SK-N-SH treated with all-trans-retinoic acid at 6 μM for 48 hours (cell line): ENCODE measurements at regions not wholly inside any gene's neighbourhood (a gene's known extent, or its start where the extent isn't known, plus 50 kb on each side); places are given as distances from the start of the nearest gene placed in this dataset.

Source experiments
- ATAC-seq: fragments of 200-7000 bp; cut with Tn5 transposase; 3 replicates; pipeline ENCODE4 v1.9.1; 2020; ENCODE audit warnings: mild to moderate bottlenecking, moderate library complexity
- ARNTL ChIP-seq: fragments of 450-650 bp; formaldehyde crosslinking; IDR thresholded peaks from 2 replicates; pipeline ENCODE4 v1.5.0; 2020; ENCODE audit warnings: low read depth, mild to moderate bottlenecking, moderate library complexity, borderline replicate concordance
- CREB5 ChIP-seq: fragments of 250-450 bp; sonication (Bioruptor Pico); IDR thresholded peaks from 2 replicates; pipeline ENCODE4 v1.5.1; 2020; ENCODE audit warnings: low read depth, mild to moderate bottlenecking, moderate library complexity
- CSDC2 ChIP-seq: fragments of 250-450 bp; sonication (Bioruptor Pico); IDR thresholded peaks from 2 replicates; pipeline ENCODE4 v1.5.0; 2020; ENCODE audit warnings: mild to moderate bottlenecking, moderate library complexity
- ESRRG ChIP-seq: fragments of 250-450 bp; sonication (Bioruptor Pico); IDR thresholded peaks from 2 replicates; pipeline ENCODE4 v1.6.1; 2021; ENCODE audit warnings: mild to moderate bottlenecking
- GLIS3 ChIP-seq: fragments of 250-450 bp; sonication (Bioruptor Pico); IDR thresholded peaks from 2 replicates; pipeline ENCODE4 v1.5.0; 2020; ENCODE audit warnings: mild to moderate bottlenecking, moderate library complexity
- ISL1 ChIP-seq: fragments of 250-450 bp; sonication (Bioruptor Pico); IDR thresholded peaks from 2 replicates; pipeline ENCODE4 v2.1.2; 2022; ENCODE audit warnings: mild to moderate bottlenecking, moderate library complexity
- OSR1 ChIP-seq: fragments of 250-450 bp; sonication (Bioruptor Pico); IDR thresholded peaks from 2 replicates; pipeline ENCODE4 v1.8.0; 2022; ENCODE audit warnings: moderate library complexity, mild to moderate bottlenecking, inconsistent platforms
- PATZ1 ChIP-seq: fragments of 250-450 bp; sonication (Bioruptor Pico); IDR thresholded peaks from 2 replicates; pipeline ENCODE4 v1.8.0; 2020; ENCODE audit warnings: mild to moderate bottlenecking, moderate library complexity, borderline replicate concordance
- POU6F1 ChIP-seq: fragments of 250-450 bp; sonication (Bioruptor Pico); IDR thresholded peaks from 2 replicates; pipeline ENCODE4 v1.8.0; 2021; ENCODE audit warnings: low read depth, mild to moderate bottlenecking, moderate library complexity, borderline replicate concordance
- PPARA ChIP-seq: fragments of 250-450 bp; sonication (Bioruptor Pico); IDR thresholded peaks from 2 replicates; pipeline ENCODE4 v1.5.0; 2020; ENCODE audit warnings: mild to moderate bottlenecking, borderline replicate concordance
- RARB ChIP-seq: fragments of 250-450 bp; sonication (Bioruptor Pico); IDR thresholded peaks from 2 replicates; pipeline ENCODE4 v1.8.0; 2021; ENCODE audit warnings: mild to moderate bottlenecking, moderate library complexity
- SNAI2 ChIP-seq: fragments of 250-450 bp; sonication (Bioruptor Pico); IDR thresholded peaks from 2 replicates; pipeline ENCODE4 v1.5.0; 2020; ENCODE audit warnings: mild to moderate bottlenecking, moderate library complexity
- TCF4 ChIP-seq: fragments of 250-450 bp; sonication (Bioruptor Pico); IDR thresholded peaks from 2 replicates; pipeline ENCODE4 v1.8.0; 2021; ENCODE audit warnings: mild to moderate bottlenecking, moderate library complexity, borderline replicate concordance
- TOX ChIP-seq: fragments of 250-450 bp; sonication (Bioruptor Pico); IDR thresholded peaks from 2 replicates; pipeline ENCODE4 v1.8.0; 2021; ENCODE audit warnings: mild to moderate bottlenecking, moderate library complexity, borderline replicate concordance
- TSHZ2 ChIP-seq: fragments of 250-450 bp; sonication (Bioruptor Pico); IDR thresholded peaks from 2 replicates; pipeline ENCODE4 v1.5.0; 2020; ENCODE audit warnings: mild to moderate bottlenecking, moderate library complexity
- ZC3H10 ChIP-seq: fragments of 250-450 bp; sonication (Bioruptor Pico); IDR thresholded peaks from 2 replicates; pipeline ENCODE4 v1.5.1; 2021; ENCODE audit warnings: mild to moderate bottlenecking, moderate library complexity
- ZFP3 ChIP-seq: fragments of 250-450 bp; sonication (Bioruptor Pico); IDR thresholded peaks from 2 replicates; pipeline ENCODE4 v1.5.0; 2020; ENCODE audit warnings: mild to moderate bottlenecking, moderate library complexity
- ZFP30 ChIP-seq: fragments of 450-650 bp; formaldehyde crosslinking; IDR thresholded peaks from 2 replicates; pipeline ENCODE4 v1.5.0; 2022; ENCODE audit warnings: mild to moderate bottlenecking, moderate library complexity
- ZNF565 ChIP-seq: fragments of 450-650 bp; formaldehyde crosslinking; conservative IDR thresholded peaks from 2 replicates; pipeline ENCODE4 v1.5.0; 2020; ENCODE audit warnings: low read depth, mild to moderate bottlenecking, moderate library complexity
- ZNF70 ChIP-seq: fragments of 450-650 bp; formaldehyde crosslinking; IDR thresholded peaks from 2 replicates; pipeline ENCODE4 v1.5.0; 2020; ENCODE audit warnings: mild to moderate bottlenecking, moderate library complexity
- ZNF8 ChIP-seq: fragments of 450-650 bp; formaldehyde crosslinking; IDR thresholded peaks from 2 replicates; pipeline ENCODE4 v1.5.0; 2020; ENCODE audit warnings: mild to moderate bottlenecking, moderate library complexity

- TF ChIP-seq ESRRG, result no peak
- TF ChIP-seq, all 23 proteins: peak for 0
- no peak for ATAC-seq
Observed at GRCh38 chr2:80748592-80748991, 444.0 kb upstream of the LRRTM1 start.

GRCh38 chr2:80737047-80737446, 432.5 kb upstream of the LRRTM1 start:
- TF ChIP-seq TOX (no peak), ZFP3 (CRISPR knock-in tag) (no peak), ZC3H10 (no peak), ARNTL (no peak), ESRRG (no peak), ZNF565 (CRISPR knock-in tag) (no peak), ISL1 (no peak), POU6F1 (CRISPR knock-in tag) (no peak), CREB5 (no peak), TCF4 (CRISPR knock-in tag) (no peak), ZNF70 (no peak), TSHZ2 (no peak), ZFP30 (CRISPR knock-in tag) (no peak), RARB (CRISPR knock-in tag) (no peak), PATZ1 (CRISPR knock-in tag) (no peak), ZNF8 (CRISPR knock-in tag) (no peak), CSDC2 (no peak)
- ATAC-seq, result no peak

- ATAC-seq, result no peak
- TF ChIP-seq OSR1 (CRISPR knock-in tag) (no peak), ARNTL (no peak), SNAI2 (CRISPR knock-in tag) (no peak), ZFP3 (CRISPR knock-in tag) (no peak), GLIS3 (CRISPR knock-in tag) (no peak), ZNF565 (CRISPR knock-in tag) (no peak), ESRRG (no peak), ZNF8 (CRISPR knock-in tag) (no peak), ISL1 (no peak), ZFP30 (CRISPR knock-in tag) (no peak), RARB (CRISPR knock-in tag) (no peak), CREB5 (no peak), TCF4 (CRISPR knock-in tag) (no peak)
Observed at GRCh38 chr2:80725001-80725400, 420.4 kb upstream of the LRRTM1 start.

GRCh38 chr2:80722803-80723202, 418.3 kb upstream of the LRRTM1 start:
- no peak for ATAC-seq
- TF ChIP-seq PATZ1 (CRISPR knock-in tag) (no peak), OSR1 (CRISPR knock-in tag) (no peak), POU6F1 (CRISPR knock-in tag) (no peak), CSDC2 (no peak), GLIS3 (CRISPR knock-in tag) (no peak), SNAI2 (CRISPR knock-in tag) (no peak), PPARA (CRISPR knock-in tag) (no peak), ESRRG (no peak), TSHZ2 (no peak), ZFP30 (CRISPR knock-in tag) (no peak)
